OCI-LY7 (cell line): ENCODE measurements at regions not wholly inside any gene's neighbourhood (a gene's known extent, or its start where the extent isn't known, plus 50 kb on each side); places are given as distances from the start of the nearest gene placed in this dataset.

Experiments used
- BruUV-seq: library from RNA; stranded (reverse); fragments of 400-500 nt; replicated peaks from 2 replicates; lab custom pipeline; 2021; lab: Mats Ljungman, UMichigan
- CTCF ChIA-PET: fragments of 300-600 bp; sonication (Branson Sonifier 250); formaldehyde crosslinking; loops from one replicate; lab custom pipeline; 2022; ENCODE audit warnings: antibody characterized with exemption; ENCODE audit not compliant: unreplicated experiment; lab: Charles Lee
- POLR2A ChIA-PET: fragments of 300-600 bp; sonication (Branson Sonifier 250); formaldehyde crosslinking; loops from one replicate; lab custom pipeline; 2022; ENCODE audit warnings: antibody characterized with exemption; lab: Charles Lee
- DNase-seq: peaks from one replicate; pipeline ENCODE4 v3.0.0-alpha.2; 2015; ENCODE audit warnings: low spot score
- H2AFZ ChIP-seq: fragments of 200-600 bp; sonication (generic), shearing (Covaris generic); 2 replicates; pipeline ENCODE4 v1.6.1; 2014; ENCODE audit warnings: mild to moderate bottlenecking, antibody characterized with exemption, low read length, moderate library complexity
- H3K27ac ChIP-seq: fragments of 200-600 bp; sonication (generic); 2 replicates; pipeline ENCODE4 v1.5.1; 2014; ENCODE audit warnings: mixed run types, low read depth, mild to moderate bottlenecking, moderate library complexity, low read length, inconsistent platforms; ENCODE audit not compliant: poor library complexity, severe bottlenecking
- H3K36me3 ChIP-seq: fragments of 200-600 bp; sonication (generic); 2 replicates; pipeline ENCODE4 v1.6.1; 2014; ENCODE audit warnings: mild to moderate bottlenecking, antibody characterized with exemption, low read length, moderate library complexity, mixed read lengths; ENCODE audit not compliant: insufficient read depth
- H3K4me1 ChIP-seq: fragments of 200-600 bp; sonication (generic); 2 replicates; pipeline ENCODE4 v1.5.1; 2014; ENCODE audit warnings: mild to moderate bottlenecking, low read length; ENCODE audit not compliant: insufficient read depth, poor library complexity, severe bottlenecking
- H3K4me2 ChIP-seq: fragments of 200-600 bp; sonication (generic); 2 replicates; pipeline ENCODE4 v1.6.1; 2014; ENCODE audit warnings: mild to moderate bottlenecking, low read length
- H3K4me3 ChIP-seq: fragments of 200-600 bp; sonication (generic); 2 replicates; pipeline ENCODE4 v1.5.1; 2014; ENCODE audit warnings: mild to moderate bottlenecking, low read depth, low read length; ENCODE audit not compliant: poor library complexity, severe bottlenecking
- H3K79me2 ChIP-seq: fragments of 200-600 bp; sonication (generic); 2 replicates; pipeline ENCODE4 v1.6.1; 2016; ENCODE audit warnings: low read depth, mild to moderate bottlenecking, low read length, moderate library complexity, mixed read lengths; ENCODE audit not compliant: insufficient read depth
- H3K9me2 ChIP-seq: fragments of 200-600 bp; sonication (generic); 2 replicates; pipeline ENCODE4 v1.6.1; 2016; ENCODE audit warnings: mild to moderate bottlenecking, low read length, mixed read lengths; ENCODE audit not compliant: insufficient read depth
- H3K9me3 ChIP-seq: fragments of 200-600 bp; sonication (generic); 2 replicates; pipeline ENCODE4 v1.6.1; 2014; ENCODE audit warnings: mild to moderate bottlenecking, mixed run types, low read length, mixed read lengths
- H4K20me1 ChIP-seq: fragments of 200-600 bp; sonication (generic); 2 replicates; pipeline ENCODE4 v1.6.1; 2014; ENCODE audit warnings: mild to moderate bottlenecking, antibody characterized with exemption, low read length, moderate library complexity, mixed read lengths; ENCODE audit not compliant: insufficient read depth
- CTCF ChIP-seq: fragments of 200-600 bp; sonication (generic); conservative IDR thresholded peaks from 2 replicates; pipeline ENCODE4 v1.5.1; 2014; ENCODE audit warnings: mild to moderate bottlenecking, antibody characterized with exemption, low read length, moderate library complexity, mixed read lengths
- EZH2phosphoT487 ChIP-seq: fragments of 200-600 bp; sonication (generic); IDR thresholded peaks from 2 replicates; pipeline ENCODE4 v1.6.1; 2018; ENCODE audit warnings: low read depth, borderline replicate concordance, mild to moderate bottlenecking, mixed run types, antibody characterized with exemption, low read length, moderate library complexity, mixed read lengths
- intact Hi-C: fragments of 100-400 bp; cut with micrococcal nuclease; formaldehyde crosslinking; loops from one replicate; pipeline ENCODE4 v1.10.0; 2022; ENCODE audit not compliant: unreplicated experiment

- TF ChIP-seq CTCF: no peak
- no peak for TF ChIP-seq EZH2phosphoT487
- Histone ChIP-seq H3K9me2 (no peaks in the 10 kb centered on the region), H3K4me1 (no peaks in the 10 kb centered on the region), H3K79me2 (no peaks in the 10 kb centered on the region), H2AFZ (no peak overlapping the region), H3K4me3 (no peak overlapping the region), H3K9me3 (no peaks in the 10 kb centered on the region), H4K20me1 (no peaks in the 10 kb centered on the region), H3K4me2 (no peak overlapping the region), H3K36me3 (no peaks in the 10 kb centered on the region), H3K27ac (no peak overlapping the region)
- ChIA-PET CTCF (no interaction called here), POLR2A (interaction anchor here (0.6 kb wide), 1 partner anchor 57 kb away, joined by 3 read pairs; no protein-coding TSS in a partner anchor)
- no TSS peak for BruUV-seq
- intact Hi-C loops: no loop called here
- DNase-seq: no peak
Observed at GRCh38 chr17:34712481-34713195, 133.3 kb downstream of the TMEM132E start.

GRCh38 chr17:34711646-34712045 is 132.3 kb downstream of the TMEM132E start:
- intact Hi-C loops: no loop called here
- Histone ChIP-seq H3K27ac (no peak overlapping the region), H3K9me3 (no peaks in the 10 kb centered on the region), H3K36me3 (no peaks in the 10 kb centered on the region), H3K79me2 (no peaks in the 10 kb centered on the region), H3K9me2 (no peaks in the 10 kb centered on the region), H4K20me1 (no peaks in the 10 kb centered on the region), H3K4me2 (no peak overlapping the region), H2AFZ (no peak overlapping the region), H3K4me1 (no peaks in the 10 kb centered on the region), H3K4me3 (no peak overlapping the region)
- POLR2A ChIA-PET: no interaction called here
- no peak for DNase-seq
- TF ChIP-seq CTCF: no peak
- TF ChIP-seq EZH2phosphoT487: no peak
- CTCF ChIA-PET: no interaction called here
- no TSS peak for BruUV-seq

GRCh38 chr17:34710226-34710625 is 130.8 kb downstream of the TMEM132E start:
- intact Hi-C loops: no loop called here
- Histone ChIP-seq H3K4me3 (no peak overlapping the region), H2AFZ (no peak overlapping the region), H4K20me1 (no peaks in the 10 kb centered on the region), H3K9me2 (no peaks in the 10 kb centered on the region), H3K4me2 (no peak overlapping the region), H3K36me3 (no peaks in the 10 kb centered on the region), H3K4me1 (no peaks in the 10 kb centered on the region), H3K79me2 (no peaks in the 10 kb centered on the region), H3K9me3 (no peaks in the 10 kb centered on the region), H3K27ac (no peak overlapping the region)
- no TSS peak for BruUV-seq
- POLR2A ChIA-PET: interaction anchor here (0.6 kb wide), 1 partner anchor 30 kb away, joined by 3 read pairs; no protein-coding TSS in a partner anchor
- CTCF ChIA-PET: no interaction called here
- DNase-seq: no peak
- no peak for TF ChIP-seq CTCF
- no peak for TF ChIP-seq EZH2phosphoT487
